ENCODE measurements at regions not wholly inside any gene's neighbourhood (a gene's known extent, or its start where the extent isn't known, plus 50 kb on each side); places are given as distances from the start of the nearest gene placed in this dataset.

- Histone ChIP-seq H3K9ac (ENCODE audit: low read length) (no peak overlapping the region), H3K4me1 (ENCODE audit: insufficient read depth, low read length, severe bottlenecking) (no peaks in the 10 kb centered on the region), H3K36me3 (ENCODE audit: insufficient read depth, low read length) (no peaks in the 10 kb centered on the region), H3K9me2 (ENCODE audit: low read depth, low read length) (no peaks in the 10 kb centered on the region), H4K20me1 (ENCODE audit: insufficient read depth, low read length) (no peaks in the 10 kb centered on the region), H3K4me3 (ENCODE audit: low read depth, low read length, poor library complexity, severe bottlenecking) (no peak overlapping the region), H3F3A (ENCODE audit: insufficient read depth, low read length) (no peaks in the 10 kb centered on the region), H2AFZ (ENCODE audit: low read length) (no peak overlapping the region), H3K9me3 (ENCODE audit: low read length) (no peaks in the 10 kb centered on the region), H3K4me2 (ENCODE audit: low read length) (no peak overlapping the region), H3K27ac (ENCODE audit: low read depth, low read length, poor library complexity, severe bottlenecking) (no peak overlapping the region), H3K79me2 (ENCODE audit: insufficient read depth, low read length) (no peaks in the 10 kb centered on the region), H3K27me3 (ENCODE audit: insufficient read depth, low read length) (no peaks in the 10 kb centered on the region)
- TF ChIP-seq CTCF (IDR thresholded peaks at IDR 0.05; ENCODE audit: low read length) = no peak
- TF ChIP-seq EZH2 (IDR thresholded peaks at IDR 0.05; ENCODE audit: borderline replicate concordance, low read length) = no peak
Measured at GRCh38 chr5:101278011-101278687, 375.1 kb upstream of the ST8SIA4 start.

- H4K20me1 ChIP-seq (ENCODE audit: insufficient read depth, low read length) = no peaks in the 10 kb centered on the region
- H3K4me2 ChIP-seq (ENCODE audit: low read length) = no peak overlapping the region
- H3K9me3 ChIP-seq (ENCODE audit: low read length) = no peaks in the 10 kb centered on the region
- H3K27me3 ChIP-seq (ENCODE audit: insufficient read depth, low read length) = no peaks in the 10 kb centered on the region
- no peak overlapping the region for H3K4me3 ChIP-seq (ENCODE audit: low read depth, low read length, poor library complexity, severe bottlenecking)
- H2AFZ ChIP-seq (ENCODE audit: low read length) = no peak overlapping the region
- no peaks in the 10 kb centered on the region for H3F3A ChIP-seq (ENCODE audit: insufficient read depth, low read length)
- H3K79me2 ChIP-seq (ENCODE audit: insufficient read depth, low read length) = no peaks in the 10 kb centered on the region
- TF ChIP-seq EZH2 (IDR thresholded peaks at IDR 0.05; ENCODE audit: borderline replicate concordance, low read length) (no peak), CTCF (IDR thresholded peaks at IDR 0.05; ENCODE audit: low read length) (no peak)
- H3K27ac ChIP-seq (ENCODE audit: low read depth, low read length, poor library complexity, severe bottlenecking) = no peak overlapping the region
- H3K9ac ChIP-seq (ENCODE audit: low read length) = no peak overlapping the region
- H3K9me2 ChIP-seq (ENCODE audit: low read depth, low read length) = no peaks in the 10 kb centered on the region
- H3K4me1 ChIP-seq (ENCODE audit: insufficient read depth, low read length, severe bottlenecking) = no peaks in the 10 kb centered on the region
- H3K36me3 ChIP-seq (ENCODE audit: insufficient read depth, low read length) = no peaks in the 10 kb centered on the region
Measured at GRCh38 chr5:101271945-101272344, 368.9 kb upstream of the ST8SIA4 start.

- TF ChIP-seq CTCF (IDR thresholded peaks at IDR 0.05; ENCODE audit: low read length) = no peak
- no peak for TF ChIP-seq EZH2 (IDR thresholded peaks at IDR 0.05; ENCODE audit: borderline replicate concordance, low read length)
- Histone ChIP-seq H3K4me1 (ENCODE audit: insufficient read depth, low read length, severe bottlenecking) (no peaks in the 10 kb centered on the region), H3K4me2 (ENCODE audit: low read length) (no peak overlapping the region), H3K79me2 (ENCODE audit: insufficient read depth, low read length) (no peaks in the 10 kb centered on the region), H3K9me2 (ENCODE audit: low read depth, low read length) (no peaks in the 10 kb centered on the region), H4K20me1 (ENCODE audit: insufficient read depth, low read length) (no peaks in the 10 kb centered on the region), H3K36me3 (ENCODE audit: insufficient read depth, low read length) (no peaks in the 10 kb centered on the region), H3K4me3 (ENCODE audit: low read depth, low read length, poor library complexity, severe bottlenecking) (no peak overlapping the region), H3K27ac (ENCODE audit: low read depth, low read length, poor library complexity, severe bottlenecking) (no peak overlapping the region), H2AFZ (ENCODE audit: low read length) (no peak overlapping the region), H3K27me3 (ENCODE audit: insufficient read depth, low read length) (no peaks in the 10 kb centered on the region), H3K9me3 (ENCODE audit: low read length) (no peaks in the 10 kb centered on the region), H3F3A (ENCODE audit: insufficient read depth, low read length) (no peaks in the 10 kb centered on the region), H3K9ac (ENCODE audit: low read length) (no peak overlapping the region)
Measured at GRCh38 chr5:101271416-101271815, 368.3 kb upstream of the ST8SIA4 start.
